ENCODE measurements at regions not wholly inside any gene's neighbourhood (a gene's known extent, or its start where the extent isn't known, plus 50 kb on each side); places are given as distances from the start of the nearest gene placed in this dataset.

DNA sequence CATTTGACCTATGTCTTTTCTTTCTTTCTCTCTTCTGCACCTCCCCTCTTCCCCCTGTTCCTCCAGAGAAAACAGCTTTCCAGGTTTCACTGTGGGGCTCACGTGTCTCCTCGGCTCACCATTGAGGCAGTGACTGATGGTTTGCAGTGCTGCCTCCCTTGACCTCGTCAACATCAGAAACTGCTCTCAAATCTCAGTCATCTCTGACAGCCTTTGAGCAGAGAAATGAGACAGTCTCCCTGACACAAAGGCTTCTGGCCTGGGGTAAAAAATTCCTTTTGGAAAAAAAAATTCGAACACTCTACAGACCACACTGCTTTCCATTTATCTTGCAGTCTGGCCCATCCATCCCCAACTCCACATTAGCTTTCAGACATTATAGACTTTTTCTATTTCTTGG is 450.0 kb downstream of the TFAP2B start:
- POLR2A ChIA-PET = no interaction called here
- H3K4me1 Mint-ChIP-seq = no peaks in the 10 kb centered on the region
- DNase-seq = no peak
- TF ChIP-seq, protein P1, sequence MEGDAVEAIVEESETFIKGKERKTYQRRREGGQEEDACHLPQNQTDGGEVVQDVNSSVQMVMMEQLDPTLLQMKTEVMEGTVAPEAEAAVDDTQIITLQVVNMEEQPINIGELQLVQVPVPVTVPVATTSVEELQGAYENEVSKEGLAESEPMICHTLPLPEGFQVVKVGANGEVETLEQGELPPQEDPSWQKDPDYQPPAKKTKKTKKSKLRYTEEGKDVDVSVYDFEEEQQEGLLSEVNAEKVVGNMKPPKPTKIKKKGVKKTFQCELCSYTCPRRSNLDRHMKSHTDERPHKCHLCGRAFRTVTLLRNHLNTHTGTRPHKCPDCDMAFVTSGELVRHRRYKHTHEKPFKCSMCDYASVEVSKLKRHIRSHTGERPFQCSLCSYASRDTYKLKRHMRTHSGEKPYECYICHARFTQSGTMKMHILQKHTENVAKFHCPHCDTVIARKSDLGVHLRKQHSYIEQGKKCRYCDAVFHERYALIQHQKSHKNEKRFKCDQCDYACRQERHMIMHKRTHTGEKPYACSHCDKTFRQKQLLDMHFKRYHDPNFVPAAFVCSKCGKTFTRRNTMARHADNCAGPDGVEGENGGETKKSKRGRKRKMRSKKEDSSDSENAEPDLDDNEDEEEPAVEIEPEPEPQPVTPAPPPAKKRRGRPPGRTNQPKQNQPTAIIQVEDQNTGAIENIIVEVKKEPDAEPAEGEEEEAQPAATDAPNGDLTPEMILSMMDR (IDR thresholded peaks at IDR 0.05) = no peak
- no peaks in the 10 kb centered on the region for H3K27me3 Mint-ChIP-seq
- no peaks in the 10 kb centered on the region for H3K9me3 Mint-ChIP-seq
- H3K36me3 Mint-ChIP-seq (ENCODE audit: low read depth) = no peaks in the 10 kb centered on the region
- CTCF ChIA-PET = no interaction called here
- H3K27ac Mint-ChIP-seq = no peak overlapping the region
- H3K4me3 Mint-ChIP-seq = no peak overlapping the region
- no peak for ATAC-seq (ENCODE audit: low read depth)
- intact Hi-C loops (cut with micrococcal nuclease) = no loop called here

DNA sequence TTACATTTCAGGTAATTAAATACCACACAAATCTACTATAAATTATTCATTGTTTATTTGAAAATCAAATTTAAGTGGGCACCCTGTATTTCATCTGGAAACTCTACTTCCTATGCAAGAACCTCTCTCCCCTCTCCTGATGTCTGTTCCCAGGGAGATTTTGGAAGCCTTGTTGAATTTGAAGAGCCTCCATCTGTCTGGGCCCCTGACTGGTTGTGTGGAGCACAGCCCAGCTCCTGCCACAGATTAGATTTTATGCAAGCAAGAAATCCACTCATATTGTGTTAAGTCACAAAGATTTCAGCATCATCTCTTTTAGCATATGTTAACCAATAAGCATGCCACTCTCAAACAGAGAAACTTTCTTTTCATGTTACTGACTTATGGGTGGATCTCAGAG is 451.2 kb downstream of the TFAP2B start:
- no peaks in the 10 kb centered on the region for H3K36me3 Mint-ChIP-seq (ENCODE audit: low read depth)
- no peaks in the 10 kb centered on the region for H3K9me3 Mint-ChIP-seq
- ATAC-seq (ENCODE audit: low read depth) (no peak), DNase-seq (no peak)
- no peak overlapping the region for H3K4me3 Mint-ChIP-seq
- ChIA-PET CTCF (no interaction called here), POLR2A (no interaction called here)
- intact Hi-C loops (cut with micrococcal nuclease) = no loop called here
- no peak overlapping the region for H3K27ac Mint-ChIP-seq
- no peaks in the 10 kb centered on the region for H3K4me1 Mint-ChIP-seq
- H3K27me3 Mint-ChIP-seq = no peaks in the 10 kb centered on the region
- TF ChIP-seq, protein P1 (IDR thresholded peaks at IDR 0.05) = no peak

- H3K4me3 Mint-ChIP-seq = no peak overlapping the region
- ChIA-PET POLR2A (no interaction called here), CTCF (no interaction called here)
- TF ChIP-seq, protein P1 (IDR thresholded peaks at IDR 0.05) = no peak
- DNase-seq (no peak), ATAC-seq (ENCODE audit: low read depth) (no peak)
- no peaks in the 10 kb centered on the region for H3K4me1 Mint-ChIP-seq
- H3K36me3 Mint-ChIP-seq (ENCODE audit: low read depth) = no peaks in the 10 kb centered on the region
- no peaks in the 10 kb centered on the region for H3K9me3 Mint-ChIP-seq
- no peak overlapping the region for H3K27ac Mint-ChIP-seq
- H3K27me3 Mint-ChIP-seq = no peaks in the 10 kb centered on the region
- intact Hi-C loops (cut with micrococcal nuclease) = no loop called here
Measured at GRCh38 chr6:51271615-51272014, 452.9 kb downstream of the TFAP2B start.

DNA sequence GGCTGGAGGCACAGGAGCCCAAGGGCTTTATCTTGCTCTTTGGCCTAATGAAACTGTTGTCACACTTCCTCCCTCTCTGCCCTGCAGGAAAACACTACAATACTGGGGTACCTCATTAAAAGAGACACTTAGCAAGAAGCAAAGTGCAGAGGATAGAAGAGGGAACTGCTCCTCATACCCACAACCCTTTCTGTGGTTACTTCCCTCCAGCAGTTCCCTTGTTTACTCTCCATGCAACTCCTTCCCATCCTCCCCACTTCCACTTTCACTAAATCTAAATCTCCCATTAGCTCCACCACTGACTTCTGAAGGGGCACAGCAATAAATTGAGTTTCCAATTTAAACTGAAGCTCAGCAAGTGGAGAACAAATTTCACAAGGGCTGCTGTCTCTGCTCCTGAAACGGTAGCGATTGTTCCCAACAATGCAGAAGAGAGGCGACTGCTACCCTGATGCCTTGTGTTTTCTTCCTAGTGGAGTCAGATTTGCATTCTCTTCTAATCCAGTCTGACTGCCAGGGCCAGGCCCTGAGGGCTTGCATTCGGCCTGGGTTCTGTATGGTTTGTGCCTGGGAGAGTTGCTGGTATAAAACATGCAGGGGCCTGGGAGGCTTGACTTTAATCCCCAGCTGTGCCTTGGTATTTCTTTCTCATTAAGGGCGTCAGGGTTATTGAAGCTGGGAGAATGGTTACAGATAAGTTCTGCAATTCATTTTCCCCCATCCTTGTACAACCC is 454.7 kb downstream of the TFAP2B start:
- no peaks in the 10 kb centered on the region for H3K36me3 Mint-ChIP-seq (ENCODE audit: low read depth)
- H3K27ac Mint-ChIP-seq = no peak overlapping the region
- intact Hi-C loops (cut with micrococcal nuclease) = no loop called here
- ChIA-PET POLR2A (no interaction called here), CTCF (no interaction called here)
- no peak for ATAC-seq (ENCODE audit: low read depth)
- H3K27me3 Mint-ChIP-seq = no peaks in the 10 kb centered on the region
- DNase-seq = no peak
- H3K4me1 Mint-ChIP-seq = no peaks in the 10 kb centered on the region
- H3K4me3 Mint-ChIP-seq = no peak overlapping the region
- no peaks in the 10 kb centered on the region for H3K9me3 Mint-ChIP-seq
- TF ChIP-seq, protein P1 (IDR thresholded peaks at IDR 0.05) = no peak

DNA sequence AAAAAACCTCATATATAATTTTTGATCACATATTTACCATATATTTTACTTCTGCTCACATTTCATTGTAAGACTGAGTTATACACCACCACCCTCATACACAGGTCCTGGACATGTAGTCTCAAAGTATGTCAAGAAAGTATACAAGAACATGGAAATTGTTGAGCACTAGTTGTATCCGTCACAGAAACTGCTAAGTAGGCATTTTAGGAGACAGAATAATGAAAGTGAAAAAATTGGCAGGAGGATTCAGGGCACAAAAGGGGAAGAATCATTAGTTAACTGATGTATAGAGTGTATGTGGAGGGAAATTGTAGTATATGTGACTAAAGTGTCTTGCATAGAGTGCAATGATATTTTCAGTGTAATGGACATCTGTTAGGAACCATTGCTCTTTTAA is 458.8 kb downstream of the TFAP2B start:
- TF ChIP-seq, protein P1 (IDR thresholded peaks at IDR 0.05) = no peak
- H3K9me3 Mint-ChIP-seq = no peaks in the 10 kb centered on the region
- no peaks in the 10 kb centered on the region for H3K4me1 Mint-ChIP-seq
- POLR2A ChIA-PET = no interaction called here
- no peaks in the 10 kb centered on the region for H3K27me3 Mint-ChIP-seq
- H3K4me3 Mint-ChIP-seq = no peak overlapping the region
- DNase-seq (no peak), ATAC-seq (ENCODE audit: low read depth) (no peak)
- CTCF ChIA-PET = no interaction called here
- no peak overlapping the region for H3K27ac Mint-ChIP-seq
- intact Hi-C loops (cut with micrococcal nuclease) = no loop called here
- no peaks in the 10 kb centered on the region for H3K36me3 Mint-ChIP-seq (ENCODE audit: low read depth)
